D721Med (cell line): ENCODE measurements at regions not wholly inside any gene's neighbourhood (a gene's known extent, or its start where the extent isn't known, plus 50 kb on each side); places are given as distances from the start of the nearest gene placed in this dataset.

ENCODE experiments used
- DNase-seq: peaks from one replicate; pipeline ENCODE4 v3.0.0; 2011; ENCODE audit warnings: low spot score; ENCODE audit not compliant: insufficient read length
- FAIRE-seq: peaks from 2 replicates; lab custom pipeline; 2011; peaks lifted over from hg19 to GRCh38; lab: Jason Lieb, UNC
- CTCF ChIP-seq: IDR thresholded peaks from 2 replicates; pipeline ENCODE4 v1.5.1; 2012; ENCODE audit warnings: mild to moderate bottlenecking, control low read depth; ENCODE audit not compliant: insufficient read depth; ENCODE audit errors: missing control alignments

- no peak for FAIRE-seq
These were observed 404.5 kb downstream of the BCAT1 start for GRCh38 chr12:24544368-24544767.

DNA sequence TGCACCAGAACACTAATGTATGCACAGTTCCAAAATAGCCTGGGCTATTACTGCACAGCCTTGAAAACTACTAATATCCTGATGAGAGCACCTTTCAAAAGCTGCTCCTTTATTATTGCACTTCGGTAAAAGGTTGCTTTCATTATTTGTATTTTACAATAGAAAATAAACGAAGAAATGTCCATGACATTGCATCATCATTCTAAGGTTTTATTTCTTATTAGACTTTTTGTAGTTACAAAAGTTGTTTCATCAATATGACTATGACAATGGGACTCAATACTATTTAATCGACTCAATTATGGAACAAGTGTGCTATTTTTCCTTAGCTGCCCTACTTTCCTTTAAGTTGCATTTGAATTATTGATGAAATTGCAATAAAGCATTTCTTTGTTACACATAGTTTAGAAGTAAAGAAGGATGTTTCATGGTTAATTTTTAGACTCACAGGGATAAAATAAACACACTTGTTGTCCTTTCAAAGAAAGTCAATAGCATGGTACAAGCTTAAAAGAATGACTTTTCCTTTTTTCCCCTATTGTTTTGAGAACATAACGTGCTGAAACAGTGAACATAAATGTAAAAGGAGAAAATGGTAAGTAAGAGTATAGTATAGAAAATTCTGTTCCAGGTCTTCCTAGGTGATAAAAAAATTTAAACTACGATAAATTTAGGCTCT is 407.6 kb downstream of the BCAT1 start:
- TF ChIP-seq CTCF: no peak
- DNase-seq (no peak), FAIRE-seq (no peak)

More at GRCh38 chr12:24544368-24544767, 404.5 kb downstream of the BCAT1 start:
- no peak for DNase-seq
- TF ChIP-seq CTCF: no peak

GRCh38 chr12:24539646-24540045 is 409.3 kb downstream of the BCAT1 start:
- TF ChIP-seq CTCF: no peak
- FAIRE-seq: no peak

GRCh38 chr12:24537083-24537860 is 411.6 kb downstream of the BCAT1 start:
- DNase-seq: no peak
- TF ChIP-seq CTCF: no peak
- no peak for FAIRE-seq

More at GRCh38 chr12:24539646-24540045, 409.3 kb downstream of the BCAT1 start:
- no peak for DNase-seq

GRCh38 chr12:24535334-24536069 is 413.4 kb downstream of the BCAT1 start:
- DNase-seq (no peak), FAIRE-seq (no peak)
- no peak for TF ChIP-seq CTCF

DNA sequence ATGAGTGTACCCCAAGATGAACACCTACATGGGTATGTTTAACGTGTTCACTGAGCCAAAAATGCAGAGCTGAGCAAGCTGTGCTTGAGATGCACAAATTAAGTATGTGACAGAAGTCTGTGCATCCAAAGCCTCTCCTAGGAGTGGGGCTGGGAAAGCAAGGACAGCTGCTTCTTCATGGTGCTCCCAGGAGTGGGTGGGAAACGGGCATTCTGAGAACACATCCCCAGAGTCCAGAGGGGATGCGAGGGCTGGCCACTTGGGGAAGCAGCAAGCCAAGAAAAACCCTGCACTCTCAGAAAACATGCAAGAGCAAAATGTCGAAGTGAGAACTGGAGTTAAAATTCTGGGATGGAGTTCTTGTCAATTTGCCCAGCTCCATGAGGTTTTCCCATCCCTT is 414.3 kb downstream of the BCAT1 start:
- no peak for TF ChIP-seq CTCF
- DNase-seq: no peak
- peak; percentile 44 for FAIRE-seq
